ENCODE measurements at regions not wholly inside any gene's neighbourhood (a gene's known extent, or its start where the extent isn't known, plus 50 kb on each side); places are given as distances from the start of the nearest gene placed in this dataset.
A peak's percentile ranks its signal among the peaks of the same experiment; 100 is the strongest.
"Not testable (repeated sequence)": the region's sequence is repeated elsewhere in the genome, so short reads cannot be mapped to it uniquely, and the experiment has no call there.

DNA sequence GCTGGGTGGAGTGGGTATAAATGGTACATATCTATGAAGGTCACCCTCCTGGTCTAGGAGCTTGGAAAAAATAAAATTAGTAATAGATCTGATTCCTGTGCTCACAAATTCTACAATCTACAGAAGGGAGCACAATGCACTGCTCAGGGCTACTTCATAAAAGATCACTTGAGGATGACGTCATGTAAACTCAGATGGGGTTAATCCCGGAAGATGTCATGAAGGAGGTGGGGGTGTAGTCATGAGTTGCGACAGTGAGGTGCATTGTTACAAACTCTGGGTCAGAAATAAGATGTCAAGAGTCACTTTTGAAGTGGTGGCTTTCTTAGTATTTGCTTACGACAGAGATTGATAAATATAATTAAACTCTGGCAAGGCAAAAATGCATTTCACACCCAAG, 68.2 kb downstream of the LHX9 start:
- Histone ChIP-seq H3K9me3 (ENCODE audit: control insufficient read depth in 2 of 3, low read length in 3 of 3) (no peaks in the 10 kb centered on the region), H3K27ac (ENCODE audit: low read depth, low read length) (no peak overlapping the region), H3K27me3 (ENCODE audit: control insufficient read depth in 2 of 2, insufficient read depth in 2 of 2, low read length in 2 of 2) (no peaks in the 10 kb centered on the region), H3K4me3 (ENCODE audit: low read length) (no peak overlapping the region), H3K36me3 (ENCODE audit: control insufficient read depth in 2 of 3, insufficient read depth in 3 of 3, low read length in 3 of 3) (no peaks in the 10 kb centered on the region), H3K4me1 (ENCODE audit: control insufficient read depth in 2 of 2, insufficient read depth in 2 of 2, low read length in 2 of 2) (no peaks in the 10 kb centered on the region)
- ChIA-PET CTCF (no interaction called here), POLR2A (no interaction called here)
- DNase-seq (no peak), ATAC-seq (no peak)
- Mint-ChIP-seq H3K27ac (no peak overlapping the region), H3K4me3 (no peak overlapping the region), H3K9me3 (no peaks in the 10 kb centered on the region), H3K4me1 (no peaks in the 10 kb centered on the region), H3K36me3 (no peaks in the 10 kb centered on the region), H3K27me3 (peaks cover 3 to 22% (median 10%) of the 10 kb centered on the region in 5 donors)
- intact Hi-C loops (cut with micrococcal nuclease) = no loop called here

DNA sequence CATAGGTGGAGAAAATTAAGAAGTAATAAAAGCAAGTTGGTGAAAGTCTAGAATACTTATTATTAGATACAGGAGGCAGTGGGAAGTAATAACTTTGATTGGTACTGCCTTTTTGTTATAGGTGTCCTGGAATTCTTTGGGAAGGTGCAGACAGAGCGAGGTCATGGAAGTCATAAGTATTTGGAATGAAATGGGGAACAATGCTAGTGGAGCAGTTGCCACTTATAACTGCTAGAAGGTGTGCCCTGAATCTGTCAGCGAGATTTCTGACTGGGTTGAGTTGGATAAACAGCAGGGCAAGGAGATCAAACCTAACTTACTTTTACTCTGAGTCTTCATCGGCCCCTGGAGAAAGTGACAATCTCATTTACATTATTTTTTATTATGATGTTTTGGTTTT, 69.6 kb downstream of the LHX9 start:
- H3K36me3 ChIP-seq (ENCODE audit: control insufficient read depth in 2 of 3, insufficient read depth in 3 of 3, low read length in 3 of 3) = no peaks in the 10 kb centered on the region
- no peak overlapping the region for H3K27ac ChIP-seq (ENCODE audit: low read depth, low read length)
- intact Hi-C loops (cut with micrococcal nuclease) = no loop called here
- ATAC-seq (no peak), DNase-seq (no peak)
- no peak overlapping the region for H3K4me3 ChIP-seq (ENCODE audit: low read length)
- Mint-ChIP-seq H3K4me1 (no peaks in the 10 kb centered on the region), H3K27me3 (peaks cover 0 to 23% (median 6%) of the 10 kb centered on the region in 5 donors), H3K27ac (no peak overlapping the region), H3K4me3 (no peak overlapping the region), H3K9me3 (no peaks in the 10 kb centered on the region), H3K36me3 (no peaks in the 10 kb centered on the region)
- no peaks in the 10 kb centered on the region for H3K4me1 ChIP-seq (ENCODE audit: control insufficient read depth in 2 of 2, insufficient read depth in 2 of 2, low read length in 2 of 2)
- H3K27me3 ChIP-seq (ENCODE audit: control insufficient read depth in 2 of 2, insufficient read depth in 2 of 2, low read length in 2 of 2) = no peaks in the 10 kb centered on the region
- H3K9me3 ChIP-seq (ENCODE audit: control insufficient read depth in 2 of 3, low read length in 3 of 3) = no peaks in the 10 kb centered on the region
- ChIA-PET POLR2A (no interaction called here), CTCF (no interaction called here)

DNA sequence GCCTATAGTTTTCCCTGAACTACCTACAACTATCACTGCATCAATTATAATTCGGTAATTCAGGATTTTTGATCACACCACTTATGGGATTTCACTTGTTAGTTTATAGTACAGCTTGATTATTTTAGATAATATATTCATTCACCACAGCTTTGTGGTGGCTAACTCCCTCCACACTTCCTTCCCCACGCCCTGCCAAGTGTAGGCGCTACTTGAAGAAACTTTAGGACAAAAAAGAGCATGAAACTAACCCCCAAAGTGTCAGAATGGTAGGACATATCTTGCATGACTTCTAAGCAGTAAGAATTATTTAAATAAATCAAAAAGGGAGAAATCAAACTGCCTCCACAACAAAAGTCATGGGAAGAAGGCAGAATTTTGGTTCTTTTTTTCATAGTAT, 70.1 kb downstream of the LHX9 start:
- Histone ChIP-seq H3K4me1 (ENCODE audit: control insufficient read depth in 2 of 2, insufficient read depth in 2 of 2, low read length in 2 of 2) (no peaks in the 10 kb centered on the region), H3K36me3 (ENCODE audit: control insufficient read depth in 2 of 3, insufficient read depth in 3 of 3, low read length in 3 of 3) (no peaks in the 10 kb centered on the region), H3K9me3 (ENCODE audit: control insufficient read depth in 2 of 3, low read length in 3 of 3) (no peaks in the 10 kb centered on the region), H3K27me3 (ENCODE audit: control insufficient read depth in 2 of 2, insufficient read depth in 2 of 2, low read length in 2 of 2) (no peaks in the 10 kb centered on the region), H3K27ac (ENCODE audit: low read depth, low read length) (no peak overlapping the region), H3K4me3 (ENCODE audit: low read length) (no peak overlapping the region)
- no peaks in the 10 kb centered on the region for H3K9me3 Mint-ChIP-seq
- DNase-seq (no peak), ATAC-seq (no peak)
- no peaks in the 10 kb centered on the region for H3K4me1 Mint-ChIP-seq
- ChIA-PET CTCF (no interaction called here), POLR2A (no interaction called here)
- peaks cover 0 to 19% (median 6%) of the 10 kb centered on the region in 5 donors for H3K27me3 Mint-ChIP-seq
- H3K27ac Mint-ChIP-seq = no peak overlapping the region
- no peak overlapping the region for H3K4me3 Mint-ChIP-seq
- H3K36me3 Mint-ChIP-seq = no peaks in the 10 kb centered on the region
- intact Hi-C loops (cut with micrococcal nuclease) = no loop called here

DNA sequence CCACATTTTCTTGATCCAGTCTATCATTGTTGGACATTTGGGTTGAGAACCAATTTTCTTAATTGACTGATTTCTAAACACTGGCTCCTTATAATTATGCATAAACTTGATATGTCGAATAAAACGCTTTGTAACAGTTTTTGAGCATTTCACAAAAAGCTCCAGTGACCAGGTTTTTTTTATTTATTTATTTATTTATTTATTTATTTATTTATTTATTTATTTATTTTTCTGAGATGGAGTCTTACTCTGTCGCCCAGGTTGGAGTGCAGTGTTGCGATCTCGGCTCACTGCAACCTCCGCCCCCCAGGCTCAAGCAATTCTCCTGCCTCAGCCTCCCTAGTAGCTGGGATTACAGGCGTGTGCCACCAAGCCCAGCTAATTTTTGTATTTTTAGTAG, 71.4 kb downstream of the LHX9 start:
- intact Hi-C loops (cut with micrococcal nuclease); CTCF ChIA-PET; DNase-seq; H3K9me3 Mint-ChIP-seq; H3K27ac ChIP-seq (ENCODE audit: low read depth, low read length); H3K27ac Mint-ChIP-seq; H3K4me3 ChIP-seq (ENCODE audit: low read length); H3K4me3 Mint-ChIP-seq; H3K4me1 ChIP-seq (ENCODE audit: control insufficient read depth in 2 of 2, insufficient read depth in 2 of 2, low read length in 2 of 2); H3K36me3 Mint-ChIP-seq; H3K27me3 ChIP-seq (ENCODE audit: control insufficient read depth in 2 of 2, insufficient read depth in 2 of 2, low read length in 2 of 2); ATAC-seq; H3K36me3 ChIP-seq (ENCODE audit: control insufficient read depth in 2 of 3, insufficient read depth in 3 of 3, low read length in 3 of 3); H3K4me1 Mint-ChIP-seq; H3K9me3 ChIP-seq (ENCODE audit: control insufficient read depth in 2 of 3, low read length in 3 of 3); POLR2A ChIA-PET: not testable (repeated sequence)
- H3K27me3 Mint-ChIP-seq = peaks cover 0 to 16% (median 4%) of the 10 kb centered on the region in 5 donors

DNA sequence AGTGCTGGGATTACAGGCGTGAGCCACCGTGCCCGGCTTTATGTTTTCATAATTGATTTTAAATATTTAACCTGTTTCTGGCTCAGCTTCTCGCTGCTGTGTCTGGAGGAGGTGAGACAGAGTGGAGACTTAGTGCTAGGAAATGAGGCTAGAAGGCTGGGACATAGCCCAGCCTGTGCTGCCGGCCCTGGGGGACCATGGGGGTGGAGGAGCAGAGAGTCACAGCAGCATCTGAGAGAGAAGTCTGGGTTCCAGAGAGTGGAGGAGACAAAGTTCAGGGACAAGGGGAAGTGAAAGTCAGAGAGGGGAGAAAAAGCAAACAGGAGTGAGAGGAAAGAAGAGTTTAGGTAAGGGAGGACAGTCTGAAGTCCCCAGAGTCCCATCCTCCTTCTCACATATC, 71.9 kb downstream of the LHX9 start:
- Histone ChIP-seq H3K4me1 (ENCODE audit: control insufficient read depth in 2 of 2, insufficient read depth in 2 of 2, low read length in 2 of 2) (no peaks in the 10 kb centered on the region), H3K36me3 (ENCODE audit: control insufficient read depth in 2 of 3, insufficient read depth in 3 of 3, low read length in 3 of 3) (no peaks in the 10 kb centered on the region), H3K27me3 (ENCODE audit: control insufficient read depth in 2 of 2, insufficient read depth in 2 of 2, low read length in 2 of 2) (no peaks in the 10 kb centered on the region), H3K9me3 (ENCODE audit: control insufficient read depth in 2 of 3, low read length in 3 of 3) (no peaks in the 10 kb centered on the region), H3K27ac (ENCODE audit: low read depth, low read length) (no peak overlapping the region), H3K4me3 (ENCODE audit: low read length) (no peak overlapping the region)
- no peaks in the 10 kb centered on the region for H3K4me1 Mint-ChIP-seq
- H3K27ac Mint-ChIP-seq = no peak overlapping the region
- ATAC-seq (no peak), DNase-seq (no peak)
- H3K9me3 Mint-ChIP-seq = no peaks in the 10 kb centered on the region
- H3K27me3 Mint-ChIP-seq = peaks cover 0 to 16% (median 4%) of the 10 kb centered on the region in 5 donors
- no peaks in the 10 kb centered on the region for H3K36me3 Mint-ChIP-seq
- CTCF ChIA-PET = no interaction called here
- POLR2A ChIA-PET = no interaction called here
- no peak overlapping the region for H3K4me3 Mint-ChIP-seq
- intact Hi-C loops (cut with micrococcal nuclease) = no loop called here

DNA sequence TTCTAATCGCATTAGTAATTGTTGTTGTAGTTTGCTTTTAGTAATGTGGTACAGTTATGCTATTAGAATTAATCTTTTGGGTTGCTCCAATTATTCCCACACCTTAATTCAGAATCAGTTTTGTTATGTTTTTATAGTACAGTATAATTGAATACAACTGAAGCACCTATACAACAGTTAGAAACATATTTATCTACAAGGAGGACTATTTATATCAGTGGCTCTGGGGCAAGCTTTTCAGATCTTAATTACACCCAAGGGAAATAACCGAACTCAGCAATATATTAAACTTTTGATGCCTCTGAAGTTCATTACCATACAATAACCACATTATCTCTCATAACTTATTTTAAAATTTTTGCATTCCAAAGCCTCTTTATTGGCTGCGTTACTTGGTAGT, 74.4 kb downstream of the LHX9 start:
- intact Hi-C loops (cut with micrococcal nuclease) = no loop called here
- ATAC-seq (no peak), DNase-seq (no peak)
- H3K9me3 ChIP-seq (ENCODE audit: control insufficient read depth in 2 of 3, low read length in 3 of 3) = no peaks in the 10 kb centered on the region
- H3K4me3 Mint-ChIP-seq = no peak overlapping the region
- no peaks in the 10 kb centered on the region for H3K36me3 Mint-ChIP-seq
- H3K27ac ChIP-seq (ENCODE audit: low read depth, low read length) = no peak overlapping the region
- H3K4me3 ChIP-seq (ENCODE audit: low read length) = no peak overlapping the region
- no peaks in the 10 kb centered on the region for H3K4me1 ChIP-seq (ENCODE audit: control insufficient read depth in 2 of 2, insufficient read depth in 2 of 2, low read length in 2 of 2)
- H3K36me3 ChIP-seq (ENCODE audit: control insufficient read depth in 2 of 3, insufficient read depth in 3 of 3, low read length in 3 of 3) = no peaks in the 10 kb centered on the region
- H3K9me3 Mint-ChIP-seq = no peaks in the 10 kb centered on the region
- POLR2A ChIA-PET = no interaction called here
- H3K4me1 Mint-ChIP-seq = peaks cover 0 to 10% (median 5%) of the 10 kb centered on the region in 7 donors
- CTCF ChIA-PET = no interaction called here
- peaks cover 0 to 7% (median 6%) of the 10 kb centered on the region in 5 donors for H3K27me3 Mint-ChIP-seq
- H3K27me3 ChIP-seq (ENCODE audit: control insufficient read depth in 2 of 2, insufficient read depth in 2 of 2, low read length in 2 of 2) = no peaks in the 10 kb centered on the region
- H3K27ac Mint-ChIP-seq = no peak overlapping the region

DNA sequence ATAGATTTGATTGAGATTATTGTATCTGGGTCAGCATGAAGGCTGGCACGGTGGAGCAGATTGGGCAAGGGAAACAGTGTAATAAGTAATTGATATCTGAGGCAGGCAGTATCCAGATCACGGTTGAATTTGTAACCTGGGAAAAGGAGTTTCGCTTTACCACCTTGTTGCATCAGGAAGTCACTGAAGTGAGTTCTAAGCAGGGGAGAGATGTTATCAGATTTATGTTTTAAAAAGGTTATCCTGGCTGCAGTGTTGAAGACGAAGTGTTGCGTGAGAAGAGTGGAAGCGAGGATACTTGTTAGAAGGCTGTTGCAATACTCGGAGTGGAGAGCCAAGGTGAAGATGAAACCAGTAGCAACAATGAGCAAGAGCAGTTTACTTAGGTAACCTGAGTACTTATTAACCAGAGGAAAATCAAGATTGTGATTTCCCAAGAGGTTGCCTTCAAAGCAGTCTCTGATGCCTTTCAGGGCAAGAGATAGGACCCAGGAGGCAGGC, 77.8 kb downstream of the LHX9 start:
- H3K4me3 ChIP-seq (ENCODE audit: low read length) = no peak overlapping the region
- intact Hi-C loops (cut with micrococcal nuclease) = no loop called here
- Mint-ChIP-seq H3K27me3 (peaks cover 0 to 7% (median 6%) of the 10 kb centered on the region in 5 donors), H3K4me3 (peak overlapping the region in 4 of 10 donors; percentile 2 to 27 (median 12)), H3K4me1 (peaks cover 2 to 10% (median 5%) of the 10 kb centered on the region in 7 donors), H3K36me3 (no peaks in the 10 kb centered on the region), H3K9me3 (no peaks in the 10 kb centered on the region), H3K27ac (no peak overlapping the region)
- no peaks in the 10 kb centered on the region for H3K36me3 ChIP-seq (ENCODE audit: control insufficient read depth in 2 of 3, insufficient read depth in 3 of 3, low read length in 3 of 3)
- DNase-seq = no peak
- no peaks in the 10 kb centered on the region for H3K27me3 ChIP-seq (ENCODE audit: control insufficient read depth in 2 of 2, insufficient read depth in 2 of 2, low read length in 2 of 2)
- H3K4me1 ChIP-seq (ENCODE audit: control insufficient read depth in 2 of 2, insufficient read depth in 2 of 2, low read length in 2 of 2) = no peaks in the 10 kb centered on the region
- ChIA-PET CTCF (no interaction called here), POLR2A (no interaction called here)
- no peaks in the 10 kb centered on the region for H3K9me3 ChIP-seq (ENCODE audit: control insufficient read depth in 2 of 3, low read length in 3 of 3)
- no peak overlapping the region for H3K27ac ChIP-seq (ENCODE audit: low read depth, low read length)
- no peak for ATAC-seq
